CD4-positive, alpha-beta T cell treated with Interleukin-17A for 1 hour (primary cell): ENCODE measurements at regions not wholly inside any gene's neighbourhood (a gene's known extent, or its start where the extent isn't known, plus 50 kb on each side); places are given as distances from the start of the nearest gene placed in this dataset.
"Not testable (repeated sequence)": the region's sequence is repeated elsewhere in the genome, so short reads cannot be mapped to it uniquely, and the experiment has no call there.

Experiments
- DNase-seq: peaks from one replicate; pipeline ENCODE4 v3.0.0-alpha.2; 2020

DNA sequence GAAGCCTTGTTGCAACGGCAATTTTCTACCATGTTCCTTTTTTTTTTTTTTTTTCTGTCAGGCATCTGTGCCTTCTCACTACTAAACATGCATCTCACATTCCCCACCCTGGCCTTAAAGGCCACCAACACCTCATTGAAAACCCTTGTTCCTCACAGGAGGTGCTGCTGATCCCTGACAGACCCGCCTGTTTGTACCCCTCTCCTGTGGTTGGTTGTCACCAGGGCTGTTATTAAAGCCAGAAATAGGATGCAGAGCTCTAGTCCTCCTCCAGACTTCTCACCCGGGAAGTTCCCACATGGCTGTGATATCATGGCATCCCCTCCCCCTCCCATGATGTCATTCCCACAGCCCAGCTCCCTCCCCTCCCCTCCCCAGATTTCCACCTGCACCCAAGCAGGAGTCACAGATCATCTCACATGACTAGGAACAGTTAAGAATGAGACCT lies 302.8 kb upstream of the NCAM1 start:
- no peak for DNase-seq

DNA sequence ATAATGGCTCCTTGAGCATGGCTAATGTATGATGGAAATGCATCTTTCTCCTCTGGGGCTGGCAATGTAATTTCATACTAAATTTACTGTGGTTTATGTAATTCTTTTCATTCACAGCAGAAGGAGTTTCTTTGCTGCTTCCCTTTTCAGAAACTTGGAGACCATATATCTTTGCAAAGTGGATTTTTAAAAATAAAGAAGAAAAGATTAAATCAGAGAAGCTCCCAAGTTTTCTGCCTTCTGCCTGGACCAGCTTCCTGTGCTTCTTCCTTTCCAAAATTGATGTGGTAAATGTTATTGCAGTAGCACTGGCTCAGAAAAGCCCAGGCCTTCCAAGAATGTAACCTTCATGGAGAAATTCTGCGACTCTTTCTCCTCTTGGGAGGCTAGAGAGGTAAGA lies 300.1 kb upstream of the NCAM1 start:
- DNase-seq: no peak

DNA sequence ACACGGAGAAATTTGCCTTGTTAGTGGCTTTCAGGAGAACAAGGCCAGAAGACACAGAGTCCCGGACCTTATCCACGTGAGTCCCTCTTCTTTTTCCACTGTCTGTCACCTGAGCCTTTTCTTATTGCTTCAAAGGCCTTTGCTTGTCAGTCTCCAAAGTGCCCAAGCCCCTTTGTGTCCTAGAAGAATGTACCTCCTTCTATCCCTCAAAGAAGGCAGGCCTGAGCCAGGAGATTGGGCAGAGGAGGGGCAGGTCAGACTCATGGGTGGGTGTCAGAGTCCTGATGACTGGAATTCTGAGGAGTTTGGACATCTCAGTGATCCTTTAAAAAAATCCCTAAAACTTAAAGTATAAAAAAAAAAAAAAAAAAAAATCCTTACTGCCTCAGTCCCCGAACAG lies 299.6 kb upstream of the NCAM1 start:
- no peak for DNase-seq

DNA sequence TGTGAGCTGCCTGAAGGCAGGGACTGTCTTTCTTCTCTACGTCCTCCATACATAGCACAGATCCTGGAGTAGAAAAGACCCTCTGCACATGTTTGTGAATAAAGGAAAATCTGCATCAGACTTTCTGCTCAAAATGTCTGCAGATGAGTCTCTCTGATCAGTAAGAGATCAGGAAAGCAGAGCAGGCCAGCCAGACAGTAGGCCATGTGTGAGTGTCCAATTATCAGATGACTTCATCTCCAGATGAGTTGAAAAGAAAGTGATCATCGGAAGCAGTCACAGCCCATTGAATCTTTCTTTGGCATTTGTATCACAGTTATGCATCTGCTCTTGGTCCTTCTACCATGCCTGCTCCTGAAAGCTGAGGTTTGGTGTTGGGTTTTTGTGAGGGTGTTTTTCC lies 298.7 kb upstream of the NCAM1 start:
- no peak for DNase-seq

DNA sequence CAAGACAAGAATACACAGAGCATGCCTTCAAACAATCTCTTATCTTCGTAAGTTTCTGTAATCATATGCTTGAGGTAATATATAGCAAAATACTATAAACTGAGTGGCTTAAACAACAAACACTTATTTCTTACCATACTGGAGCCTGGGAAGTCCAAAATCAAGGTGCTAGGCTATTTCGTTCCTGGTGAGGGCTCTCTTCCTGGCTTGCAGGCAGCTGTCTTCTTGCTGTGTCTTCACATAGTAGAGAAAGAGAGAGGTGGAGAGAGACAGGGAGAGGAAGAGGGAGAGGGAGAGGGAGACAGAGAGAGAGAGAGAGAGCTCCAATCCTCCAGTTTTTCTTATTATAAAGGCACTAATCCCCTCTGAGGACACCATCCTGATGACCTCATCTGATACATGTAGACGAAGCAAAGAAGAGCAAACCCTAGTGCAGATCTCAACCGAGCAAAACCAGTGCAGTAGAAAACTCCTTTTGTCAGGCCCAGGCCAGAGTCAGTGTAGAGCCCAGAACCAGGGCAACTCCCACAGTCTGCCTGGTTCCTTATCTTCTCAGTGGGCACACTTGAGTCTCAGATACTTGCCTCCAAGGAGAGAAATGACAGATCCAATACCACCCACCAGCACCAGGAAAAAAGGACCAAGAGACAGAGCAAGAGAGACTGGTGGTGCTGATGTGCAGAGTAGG lies 297.1 kb upstream of the NCAM1 start:
- no peak for DNase-seq

DNA sequence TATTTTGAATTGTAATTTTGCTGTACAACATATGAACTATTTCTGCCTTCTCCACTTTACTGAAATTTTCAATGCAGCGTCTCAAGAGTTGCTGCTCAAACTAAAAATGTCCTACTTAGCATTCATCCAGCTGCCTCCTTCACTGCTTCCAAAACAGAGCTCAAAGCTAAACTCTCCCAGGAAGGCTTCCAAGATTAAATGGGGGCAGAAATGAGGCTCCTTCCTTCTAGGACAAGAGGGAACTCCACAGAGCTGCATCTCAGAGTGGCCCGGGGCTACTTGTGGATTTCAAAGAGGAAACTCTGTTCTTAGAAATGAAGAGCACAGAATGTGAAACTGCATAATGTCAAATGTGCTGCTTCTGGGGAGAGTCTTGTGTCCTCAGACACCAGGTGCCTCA lies 295.9 kb upstream of the NCAM1 start:
- no peak for DNase-seq

DNA sequence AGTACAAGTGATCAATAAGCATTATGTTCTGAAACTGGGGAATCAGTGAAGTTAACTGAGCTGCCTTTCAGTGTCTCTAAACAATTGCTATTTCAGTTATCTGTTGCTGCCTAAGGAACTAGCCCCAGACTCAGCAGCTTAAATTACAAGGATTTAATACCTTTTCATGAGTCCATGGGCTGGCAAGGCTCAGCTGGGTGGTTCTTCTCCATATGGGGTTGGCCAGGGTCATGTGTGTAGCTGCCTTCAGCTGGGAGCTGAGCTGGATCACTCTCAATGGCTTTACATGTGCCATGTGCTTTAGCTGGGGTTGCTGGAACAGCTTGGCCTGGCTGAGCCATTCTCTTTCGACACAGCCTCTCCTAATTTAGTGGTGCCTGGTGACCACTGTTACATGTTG lies 295.0 kb upstream of the NCAM1 start:
- no peak for DNase-seq

DNA sequence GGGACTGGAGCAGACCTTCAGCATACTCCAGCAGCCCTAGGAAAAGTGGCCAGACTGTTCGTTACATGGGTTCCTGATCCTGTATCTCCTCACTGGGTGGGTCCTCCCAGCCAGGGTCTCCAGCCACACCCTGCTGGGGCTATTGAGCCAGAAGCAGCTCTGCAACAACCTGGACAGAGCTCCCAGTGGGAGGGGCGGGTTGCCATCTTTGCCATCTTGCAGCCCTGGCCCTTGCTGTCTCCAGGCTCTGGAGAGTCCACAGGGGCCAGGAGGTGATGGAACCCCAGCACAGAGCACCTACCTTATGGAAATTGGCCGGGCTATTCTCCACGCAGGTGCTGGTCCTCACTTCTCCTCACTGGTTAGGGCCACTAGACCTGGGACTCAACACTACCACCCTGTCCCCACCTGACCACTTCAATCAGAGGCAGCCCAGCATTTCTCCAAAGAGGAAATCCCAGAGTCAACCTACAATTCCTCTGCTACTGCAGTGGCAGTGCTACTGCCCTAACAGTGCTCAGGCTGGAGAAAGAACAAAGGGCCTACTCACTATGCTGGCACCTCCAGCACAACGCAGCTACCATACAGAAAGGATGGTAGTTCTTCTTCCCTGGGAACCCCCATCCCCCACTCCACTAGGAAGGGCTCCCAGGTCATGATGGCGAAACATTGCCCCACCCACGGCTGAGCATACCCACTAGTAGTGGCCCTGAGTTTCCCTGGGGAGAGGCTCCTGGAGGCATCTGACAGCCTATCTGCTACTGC lies 290.2 kb upstream of the NCAM1 start:
- no peak for DNase-seq

DNA sequence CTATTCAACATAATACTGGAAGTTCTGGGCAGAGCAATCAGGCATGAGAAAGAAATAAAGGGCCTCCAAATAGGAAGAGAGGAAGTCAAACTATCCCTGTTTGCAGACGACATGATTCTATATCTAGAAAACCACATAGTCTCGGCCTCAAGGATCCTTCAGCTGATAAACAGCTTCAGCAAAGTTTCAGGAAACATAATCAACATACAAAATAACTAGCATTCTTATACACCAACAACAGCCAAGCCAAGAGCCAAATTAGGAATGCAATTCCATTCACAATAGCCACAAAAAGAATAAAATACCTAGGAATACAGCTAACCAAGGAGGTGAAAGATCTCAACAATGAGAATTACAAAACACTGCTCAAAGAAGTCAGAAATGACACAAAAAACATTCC lies 287.8 kb upstream of the NCAM1 start:
- not testable (repeated sequence) for DNase-seq

DNA sequence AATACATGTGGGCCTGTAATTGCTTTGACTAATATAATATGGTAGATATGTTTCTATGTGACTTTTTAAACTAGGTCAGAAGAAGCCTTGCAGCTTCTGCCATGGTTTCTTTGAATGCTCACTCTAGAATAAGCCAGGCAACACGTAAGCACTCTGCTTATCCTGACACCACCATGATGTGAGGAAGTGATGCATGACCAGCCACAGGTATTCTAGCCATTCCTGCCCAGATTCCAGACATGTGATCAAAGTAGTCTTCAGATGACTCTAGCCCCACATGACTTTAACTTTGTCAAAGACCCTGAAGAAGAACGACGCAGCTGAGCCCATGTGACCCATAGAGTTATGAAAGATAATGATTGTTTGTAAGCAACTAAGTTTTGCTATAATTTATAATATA lies 276.1 kb upstream of the NCAM1 start:
- no peak for DNase-seq

DNA sequence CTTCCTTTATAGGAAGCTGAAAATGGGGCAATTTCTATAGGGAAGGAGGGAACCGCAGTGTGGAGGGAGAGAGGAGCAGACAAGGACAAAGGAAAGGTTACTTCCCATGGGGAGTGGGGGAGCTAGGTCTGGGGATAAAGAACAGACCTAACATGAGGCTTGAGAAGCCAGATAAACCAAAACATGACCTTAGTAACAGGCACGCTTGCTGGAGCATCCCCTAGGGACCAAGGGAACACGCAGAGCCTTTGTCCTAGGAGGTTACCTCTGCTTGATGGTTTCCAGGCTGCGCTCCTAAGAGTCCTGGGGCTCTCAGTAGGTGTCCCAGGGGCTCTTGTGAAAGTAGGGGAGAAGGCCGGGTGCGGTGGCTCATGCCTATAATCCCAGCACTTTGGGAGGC lies 271.4 kb upstream of the NCAM1 start:
- no peak for DNase-seq

DNA sequence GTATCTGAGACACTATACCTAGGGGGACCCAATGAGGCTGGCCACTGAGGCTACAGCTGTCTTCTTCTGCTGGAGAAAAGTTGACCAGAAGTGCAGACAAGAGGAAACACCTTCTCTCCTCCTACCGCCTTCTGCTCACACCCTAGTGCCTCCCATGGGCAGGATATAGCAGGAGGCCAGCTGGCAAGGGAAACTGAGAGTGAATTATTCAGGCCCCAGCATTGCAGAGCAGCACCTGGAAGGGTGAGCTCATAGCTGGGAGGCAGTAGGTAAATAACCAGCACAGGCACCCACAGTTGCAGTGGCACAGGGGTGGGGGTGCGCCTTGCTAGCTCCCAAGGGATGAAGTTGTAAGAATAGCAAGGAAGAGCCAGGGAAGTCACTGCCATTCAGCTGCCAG lies 267.4 kb upstream of the NCAM1 start:
- DNase-seq: no peak

DNA sequence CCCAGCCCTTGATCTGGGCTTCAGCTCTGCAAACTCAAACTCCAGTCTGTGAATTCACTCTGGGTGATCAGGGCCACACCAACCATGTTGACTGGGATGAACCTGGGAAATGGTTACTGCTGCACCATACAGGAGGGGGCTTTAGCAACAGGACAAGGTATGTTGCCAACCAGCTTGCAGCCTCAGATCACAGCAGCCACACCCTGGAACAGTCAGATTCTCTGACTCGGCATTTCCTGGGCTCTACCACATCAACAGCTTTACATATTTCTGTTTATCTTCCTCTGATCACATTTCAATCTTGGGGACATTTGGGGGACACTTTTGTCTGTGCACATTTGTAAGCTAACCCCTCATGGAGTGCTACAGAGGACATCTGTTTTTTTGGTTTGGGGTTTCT lies 267.0 kb upstream of the NCAM1 start:
- DNase-seq: no peak

DNA sequence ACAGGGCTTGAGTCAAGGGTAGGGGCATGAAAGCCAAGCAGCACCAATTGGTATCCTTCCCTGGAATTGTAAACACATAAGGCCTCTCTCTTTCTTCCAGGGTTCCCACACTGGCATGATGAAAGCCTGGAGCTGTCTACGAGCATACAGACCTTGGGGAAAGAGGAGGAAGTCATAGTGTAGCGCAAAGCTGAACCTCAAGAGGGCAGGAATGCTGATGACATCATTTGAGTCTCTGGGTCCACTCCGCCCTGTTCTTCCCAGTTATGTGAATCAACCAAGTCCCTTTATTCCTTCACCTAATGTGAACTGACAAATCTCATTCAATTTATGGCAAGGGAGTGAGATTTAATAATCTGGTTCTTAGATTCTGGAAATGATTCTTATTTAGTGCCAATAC lies 266.4 kb upstream of the NCAM1 start:
- DNase-seq: no peak

DNA sequence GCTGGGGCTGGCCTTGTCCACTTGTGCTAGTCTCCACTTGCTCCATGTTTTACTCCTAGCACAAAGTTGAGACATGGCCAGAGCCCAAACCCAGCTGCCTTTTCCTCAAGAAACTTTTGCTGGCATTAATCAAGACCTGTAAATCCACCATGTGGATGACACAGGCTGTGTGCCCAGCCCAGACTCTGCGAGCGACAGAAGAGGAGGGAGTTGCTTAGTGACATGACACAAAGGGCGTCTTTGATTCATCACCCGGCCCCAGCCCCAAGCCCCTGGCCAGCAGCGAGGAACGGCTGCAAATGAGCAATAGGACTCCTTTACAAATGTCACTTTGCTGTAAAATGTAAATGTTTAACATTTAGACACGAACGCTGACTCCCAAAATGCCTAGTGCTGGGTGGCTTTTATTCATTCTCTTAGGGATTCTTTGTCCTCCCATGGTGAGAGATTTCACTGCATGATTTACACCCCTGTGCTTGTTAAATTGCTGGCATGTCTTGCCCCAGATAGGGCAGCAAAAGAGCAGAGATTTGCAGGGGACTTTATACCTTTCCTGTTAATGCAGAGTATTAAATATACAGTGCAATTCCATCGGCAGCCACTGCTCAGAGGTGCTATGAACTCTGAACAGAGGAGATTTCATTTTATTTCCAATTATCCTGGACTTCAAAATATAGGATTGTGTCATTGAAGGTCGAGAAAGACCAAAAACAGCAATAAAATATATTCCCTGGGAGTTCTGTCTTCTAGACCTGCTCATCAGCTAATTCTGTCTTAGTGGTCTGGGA lies 263.6 kb upstream of the NCAM1 start:
- no peak for DNase-seq

DNA sequence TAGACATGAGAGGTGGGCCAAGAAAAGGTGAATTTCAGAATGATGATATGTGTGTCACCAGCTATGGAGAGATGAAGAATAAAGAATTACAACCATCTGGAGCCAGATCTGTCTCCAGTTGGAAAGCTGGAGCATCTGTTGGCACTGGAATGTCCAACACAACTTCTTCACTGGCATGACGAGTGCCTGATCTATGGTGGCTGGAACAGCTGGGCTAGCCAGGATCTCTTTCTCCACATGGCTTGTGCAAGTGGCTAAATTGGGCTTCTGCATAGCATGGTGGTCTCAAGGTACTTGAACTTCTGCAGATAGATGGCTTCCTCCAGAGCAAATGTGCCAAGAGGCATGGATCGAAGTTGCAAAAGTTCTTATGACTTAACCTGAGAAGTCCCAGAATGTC lies 256.1 kb upstream of the NCAM1 start:
- DNase-seq: no peak

DNA sequence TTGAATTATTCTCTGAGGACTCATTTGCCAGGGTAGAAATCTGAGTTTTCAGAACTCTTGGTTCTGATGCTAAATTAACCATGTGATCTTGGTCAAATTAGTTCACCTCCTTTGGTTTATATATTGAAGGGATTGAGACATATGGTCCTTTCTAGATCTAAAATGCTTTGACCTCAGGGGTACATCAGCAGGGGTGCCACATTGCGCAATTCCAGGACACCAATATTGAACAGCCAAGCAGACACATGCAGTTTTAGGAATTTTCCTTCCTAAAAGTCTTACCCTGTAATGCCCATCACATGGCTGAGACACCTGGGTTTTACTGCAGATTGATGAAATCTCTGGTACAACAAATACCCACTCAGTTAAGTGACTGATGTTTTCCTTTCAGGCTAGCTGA lies 254.4 kb upstream of the NCAM1 start:
- DNase-seq: no peak

DNA sequence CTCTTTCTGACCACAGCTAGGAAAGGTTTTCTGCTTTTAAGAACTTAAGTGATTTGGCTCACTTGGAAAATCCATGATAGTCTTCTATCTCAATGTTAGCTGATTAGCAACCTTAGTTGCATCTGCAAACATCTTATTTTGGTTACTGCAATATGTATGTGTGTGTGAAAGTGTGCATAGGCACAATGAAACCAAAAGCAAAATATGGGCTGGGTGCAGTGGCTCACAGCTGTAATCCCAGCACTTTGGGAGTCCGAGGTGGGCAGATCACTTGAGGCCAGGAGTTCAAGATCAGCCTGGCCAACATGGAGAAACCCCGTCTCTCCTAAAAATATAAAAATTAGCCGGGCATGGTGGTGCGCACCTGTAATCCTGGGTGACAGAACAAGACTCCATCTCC lies 246.9 kb upstream of the NCAM1 start:
- not testable (repeated sequence) for DNase-seq

DNA sequence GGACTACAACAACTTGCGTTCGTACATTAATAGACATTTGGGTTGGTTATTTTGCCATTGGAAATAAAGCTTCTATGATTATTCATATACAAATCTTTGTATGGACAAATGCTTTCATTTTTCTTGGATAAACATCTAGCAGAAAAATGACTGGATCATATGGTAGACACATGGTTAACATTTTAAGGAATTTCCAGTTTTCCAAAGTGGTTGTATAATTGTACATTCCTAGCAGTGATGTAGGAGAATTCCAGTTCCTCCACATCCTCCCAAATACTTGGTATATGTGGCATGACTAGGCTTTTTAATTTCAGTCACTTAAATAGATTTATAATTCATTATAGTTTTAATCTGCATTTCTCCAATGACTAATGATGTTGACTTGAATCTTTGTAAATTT lies 246.2 kb upstream of the NCAM1 start:
- DNase-seq: no peak

DNA sequence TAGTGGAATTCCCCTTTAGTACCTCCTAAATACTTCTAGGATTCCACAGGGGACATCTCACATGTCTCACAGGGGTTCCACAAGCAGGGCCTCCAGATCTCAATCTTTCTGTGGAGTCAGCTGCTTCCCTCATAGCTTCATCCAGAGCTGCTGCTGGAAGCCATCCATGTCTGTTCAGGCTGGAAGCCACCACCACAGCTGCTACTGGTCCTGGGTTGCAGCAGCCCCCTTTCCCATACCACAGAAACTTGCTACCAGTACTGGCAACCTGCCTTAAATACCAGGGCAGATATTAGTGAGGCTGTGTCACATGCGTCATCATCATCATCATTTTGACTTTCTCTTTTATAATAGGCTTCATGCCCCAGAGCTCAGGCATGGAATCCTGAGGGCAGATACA lies 242.7 kb upstream of the NCAM1 start:
- DNase-seq: no peak

DNA sequence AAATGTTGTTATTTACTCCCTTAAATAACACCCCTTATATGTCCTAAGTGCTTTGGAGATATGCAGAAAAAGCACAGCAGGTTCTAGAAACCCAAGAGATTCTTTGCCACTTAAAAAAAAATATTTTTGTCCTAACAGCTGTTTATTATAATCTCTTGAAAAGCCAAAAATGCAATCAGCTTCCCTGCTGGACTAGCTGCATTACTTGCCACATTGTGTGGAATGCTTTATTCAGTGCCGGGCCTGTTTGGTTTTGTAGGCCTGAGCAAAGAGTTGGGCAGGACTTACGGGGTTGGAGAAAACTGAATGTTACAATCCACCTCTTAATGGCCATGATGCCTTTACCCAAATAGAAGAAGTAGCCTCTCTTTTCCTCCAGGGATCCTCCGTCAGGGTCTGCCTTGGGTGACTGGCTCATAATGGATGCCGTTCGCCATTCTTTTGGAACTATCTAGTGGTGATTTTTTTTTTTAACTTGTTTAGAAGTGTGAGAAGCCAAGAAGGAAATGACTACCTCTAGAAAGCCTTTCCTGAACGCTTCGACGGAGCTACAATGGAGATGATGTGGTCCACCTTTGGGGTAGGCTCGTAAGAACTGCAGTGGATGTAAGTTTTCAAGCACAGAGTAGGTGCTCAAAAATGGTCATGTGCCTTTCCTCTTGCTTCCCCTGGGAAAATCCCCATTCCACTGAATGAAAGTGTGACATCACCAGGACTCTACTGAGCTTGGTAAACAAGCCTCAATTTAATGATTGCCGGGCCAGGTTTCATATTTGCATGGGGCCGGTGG lies 241.3 kb upstream of the NCAM1 start:
- no peak for DNase-seq

DNA sequence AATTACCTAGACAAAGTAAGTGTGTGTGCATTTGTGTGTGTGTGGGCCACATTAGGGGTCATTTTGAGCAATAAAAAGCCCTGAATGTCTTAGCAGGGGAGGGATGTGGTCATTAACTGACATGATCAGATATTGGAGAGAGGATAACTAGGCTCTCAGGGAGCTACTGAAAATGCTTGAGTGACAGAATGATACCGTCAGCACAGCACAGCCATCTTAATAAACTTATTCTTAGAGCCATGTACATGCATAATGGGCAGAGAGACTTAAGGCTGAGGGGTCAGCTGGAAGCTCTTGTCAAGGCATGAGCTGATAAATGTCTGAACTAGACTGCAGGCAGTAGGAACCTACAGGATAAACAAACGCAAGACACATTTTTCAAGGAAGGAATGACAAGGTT lies 239.1 kb upstream of the NCAM1 start:
- no peak for DNase-seq

DNA sequence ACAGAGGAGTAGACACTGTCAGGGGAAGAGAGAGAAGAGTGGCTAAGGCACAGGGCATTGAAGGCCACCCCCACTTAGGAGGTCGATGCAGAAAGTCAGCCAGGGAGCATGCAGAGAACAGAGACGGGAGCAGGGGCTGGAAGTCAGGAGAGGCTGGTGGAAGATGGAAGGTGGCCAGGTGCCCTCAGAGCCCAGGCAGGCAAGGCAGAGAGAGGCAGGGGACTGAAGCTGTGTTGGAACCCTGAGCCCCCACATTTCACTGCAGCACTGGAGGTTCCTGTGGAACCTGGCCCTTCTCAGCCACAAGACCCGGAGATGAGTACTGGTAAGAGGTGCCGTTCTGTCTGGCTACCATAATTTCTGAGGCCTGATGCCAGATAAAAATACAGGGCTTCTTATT lies 238.3 kb upstream of the NCAM1 start:
- DNase-seq: no peak
